ENCODE measurements at regions not wholly inside any gene's neighbourhood (a gene's known extent, or its start where the extent isn't known, plus 50 kb on each side); places are given as distances from the start of the nearest gene placed in this dataset.

DNA sequence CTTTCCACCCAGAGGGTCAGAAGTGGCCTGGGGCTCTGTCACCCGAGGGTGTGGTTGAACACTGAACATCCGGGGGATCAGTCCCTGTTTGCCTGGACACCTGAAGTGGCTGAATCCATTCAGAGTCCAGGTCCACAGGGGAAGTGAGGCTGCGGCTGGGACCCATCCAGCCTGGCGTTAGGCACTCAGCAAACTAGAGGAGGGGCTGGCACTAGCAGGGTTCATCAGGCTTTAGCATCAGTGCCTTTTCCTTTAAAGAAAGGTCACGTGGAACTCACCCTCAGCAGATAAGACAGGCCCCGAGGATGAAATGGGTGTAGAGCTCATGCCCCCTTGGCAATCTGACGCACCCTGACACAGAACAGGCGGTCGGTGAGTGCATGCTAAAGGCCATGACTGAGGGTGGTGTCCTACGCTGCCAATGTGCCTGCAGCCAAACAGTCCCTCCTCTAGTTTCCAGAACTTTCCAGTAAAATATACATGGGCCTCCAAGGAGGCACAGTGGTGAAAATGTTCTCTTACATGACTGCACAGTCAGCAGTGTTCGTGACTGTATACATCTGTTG is 72.4 kb upstream of the ARHGEF7 start:
- Histone ChIP-seq H3K9me3 (replicated peaks; ENCODE audit: control insufficient read depth, insufficient read depth, low read length) (no peaks in the 10 kb centered on the region), H4K20me1 (replicated peaks; ENCODE audit: control insufficient read depth, extremely low read depth, insufficient read depth, low read length) (no peaks in the 10 kb centered on the region), H3K4me3 (replicated peaks in 1 of 3; ENCODE audit: insufficient read depth in 1 of 3, low read depth in 1 of 3, low read length in 3 of 3) (no peak overlapping the region), H2AFZ (ENCODE audit: low read depth, low read length) (no peak overlapping the region), H3K9me1 (replicated peaks; ENCODE audit: control insufficient read depth, extremely low read depth, insufficient read depth, low read length) (no peaks in the 10 kb centered on the region), H3K27me3 (ENCODE audit: control insufficient read depth in 2 of 2, insufficient read depth in 2 of 2, low read length in 2 of 2) (peaks cover 0 to 3% of the 10 kb centered on the region in 2 experiments), H3K79me2 (ENCODE audit: control insufficient read depth, insufficient read depth, low read length) (no peaks in the 10 kb centered on the region), H3K4me1 (ENCODE audit: control insufficient read depth, extremely low read depth, insufficient read depth, low read length) (no peaks in the 10 kb centered on the region), H3K9ac (replicated peaks; ENCODE audit: extremely low read depth, insufficient read depth, low read length) (no peak overlapping the region), H3K36me3 (ENCODE audit: control insufficient read depth in 2 of 2, extremely low read depth in 1 of 2, insufficient read depth in 2 of 2, low read length in 2 of 2) (no peaks in the 10 kb centered on the region), H3K27ac (ENCODE audit: insufficient read depth, low read depth, low read length) (no peak overlapping the region), H3K4me2 (ENCODE audit: insufficient read depth, low read length) (no peak overlapping the region)
- ChIA-PET POLR2A (no interaction called here), CTCF (no interaction called here)
- no TSS peak for BruUV-seq (replicated peaks)
- FAIRE-seq (no peak), DNase-seq (ENCODE audit: low read depth, low spot score) (no peak)
- dilution Hi-C loops (cut with MboI; ENCODE audit: extremely low pct_ligation_motif_present, low sequenced_read_pairs): no loop called here
- TF ChIP-seq GATA2 (IDR thresholded peaks at IDR 0.05; ENCODE audit: insufficient read depth, insufficient read length, low read depth, low read length) (no peak), POLR2A (IDR thresholded peaks at IDR 0.05; ENCODE audit: low read depth, low read length) (no peak)
- intact Hi-C loops (cut with micrococcal nuclease): no loop called here

DNA sequence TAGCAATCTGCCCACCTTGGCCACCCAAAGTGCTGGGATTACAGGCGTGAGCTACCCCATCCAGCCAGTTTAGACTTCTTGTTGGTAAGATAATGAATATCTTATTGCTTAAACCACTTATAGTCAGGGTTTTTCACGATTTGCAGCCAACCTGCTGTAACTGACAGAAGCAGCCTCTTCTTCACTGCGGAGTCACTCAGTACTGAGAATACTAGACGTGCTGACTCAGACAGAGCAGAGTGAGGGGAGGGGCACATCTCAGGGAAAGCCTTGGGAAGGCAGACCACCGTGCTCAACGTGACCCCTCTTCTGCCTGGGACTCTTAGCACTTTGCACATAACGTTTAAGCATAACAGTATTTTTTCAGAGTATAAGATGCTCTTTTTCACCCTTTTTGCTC is 74.3 kb upstream of the ARHGEF7 start:
- ChIA-PET CTCF (interaction anchor here (0.7 to 1.1 kb wide), 2 partner anchors 27 kb away, joined by 3 read pairs; no protein-coding TSS in a partner anchor), POLR2A (no interaction called here)
- no peaks in the 10 kb centered on the region for H3K9me1 ChIP-seq (replicated peaks; ENCODE audit: control insufficient read depth, extremely low read depth, insufficient read depth, low read length)
- intact Hi-C loops (cut with micrococcal nuclease): no loop called here
- no peak overlapping the region for H3K27ac ChIP-seq (ENCODE audit: insufficient read depth, low read depth, low read length)
- no peaks in the 10 kb centered on the region for H3K36me3 ChIP-seq (ENCODE audit: control insufficient read depth in 2 of 2, extremely low read depth in 1 of 2, insufficient read depth in 2 of 2, low read length in 2 of 2)
- no peak overlapping the region for H2AFZ ChIP-seq (ENCODE audit: low read depth, low read length)
- H3K27me3 ChIP-seq (ENCODE audit: control insufficient read depth in 2 of 2, insufficient read depth in 2 of 2, low read length in 2 of 2): peaks cover 0 to 3% of the 10 kb centered on the region in 2 experiments
- H3K4me2 ChIP-seq (ENCODE audit: insufficient read depth, low read length): no peak overlapping the region
- no peaks in the 10 kb centered on the region for H3K4me1 ChIP-seq (ENCODE audit: control insufficient read depth, extremely low read depth, insufficient read depth, low read length)
- no peak for TF ChIP-seq POLR2AphosphoS5 (IDR thresholded peaks at IDR 0.05; ENCODE audit: insufficient read depth, low read depth, low read length)
- TF ChIP-seq POLR2A (IDR thresholded peaks at IDR 0.05; ENCODE audit: low read depth, low read length): no peak
- no peak for TF ChIP-seq MYC (IDR thresholded peaks at IDR 0.05; ENCODE audit: low read depth, low read length)
- TF ChIP-seq GATA2 (IDR thresholded peaks at IDR 0.05; ENCODE audit: insufficient read depth, insufficient read length, low read depth, low read length): no peak
- TF ChIP-seq, protein P1, sequence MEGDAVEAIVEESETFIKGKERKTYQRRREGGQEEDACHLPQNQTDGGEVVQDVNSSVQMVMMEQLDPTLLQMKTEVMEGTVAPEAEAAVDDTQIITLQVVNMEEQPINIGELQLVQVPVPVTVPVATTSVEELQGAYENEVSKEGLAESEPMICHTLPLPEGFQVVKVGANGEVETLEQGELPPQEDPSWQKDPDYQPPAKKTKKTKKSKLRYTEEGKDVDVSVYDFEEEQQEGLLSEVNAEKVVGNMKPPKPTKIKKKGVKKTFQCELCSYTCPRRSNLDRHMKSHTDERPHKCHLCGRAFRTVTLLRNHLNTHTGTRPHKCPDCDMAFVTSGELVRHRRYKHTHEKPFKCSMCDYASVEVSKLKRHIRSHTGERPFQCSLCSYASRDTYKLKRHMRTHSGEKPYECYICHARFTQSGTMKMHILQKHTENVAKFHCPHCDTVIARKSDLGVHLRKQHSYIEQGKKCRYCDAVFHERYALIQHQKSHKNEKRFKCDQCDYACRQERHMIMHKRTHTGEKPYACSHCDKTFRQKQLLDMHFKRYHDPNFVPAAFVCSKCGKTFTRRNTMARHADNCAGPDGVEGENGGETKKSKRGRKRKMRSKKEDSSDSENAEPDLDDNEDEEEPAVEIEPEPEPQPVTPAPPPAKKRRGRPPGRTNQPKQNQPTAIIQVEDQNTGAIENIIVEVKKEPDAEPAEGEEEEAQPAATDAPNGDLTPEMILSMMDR (IDR thresholded peaks at IDR 0.05; ENCODE audit: extremely low read depth in 1 of 2, insufficient read depth in 1 of 2, low read depth in 1 of 2, low read length in 2 of 2): no peak
- no peak for TF ChIP-seq EZH2 (IDR thresholded peaks at IDR 0.05; ENCODE audit: borderline replicate concordance, low read depth, low read length, severe bottlenecking)
- no peak for TF ChIP-seq FOS (IDR thresholded peaks at IDR 0.05; ENCODE audit: borderline replicate concordance, insufficient read depth, low read length)
- TF ChIP-seq, protein P2, sequence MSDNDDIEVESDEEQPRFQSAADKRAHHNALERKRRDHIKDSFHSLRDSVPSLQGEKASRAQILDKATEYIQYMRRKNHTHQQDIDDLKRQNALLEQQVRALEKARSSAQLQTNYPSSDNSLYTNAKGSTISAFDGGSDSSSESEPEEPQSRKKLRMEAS (IDR thresholded peaks at IDR 0.05; ENCODE audit: insufficient read depth, insufficient read length): no peak
- TF ChIP-seq JUN (IDR thresholded peaks at IDR 0.05; ENCODE audit: borderline replicate concordance, insufficient read depth, insufficient read length, low read depth): no peak
- no peaks in the 10 kb centered on the region for H3K79me2 ChIP-seq (ENCODE audit: control insufficient read depth, insufficient read depth, low read length)
- no peaks in the 10 kb centered on the region for H4K20me1 ChIP-seq (replicated peaks; ENCODE audit: control insufficient read depth, extremely low read depth, insufficient read depth, low read length)
- no peaks in the 10 kb centered on the region for H3K9me3 ChIP-seq (replicated peaks; ENCODE audit: control insufficient read depth, insufficient read depth, low read length)
- dilution Hi-C loops (cut with MboI; ENCODE audit: extremely low pct_ligation_motif_present, low sequenced_read_pairs): no loop called here
- no peak for FAIRE-seq
- H3K9ac ChIP-seq (replicated peaks; ENCODE audit: extremely low read depth, insufficient read depth, low read length): no peak overlapping the region
- no peak overlapping the region for H3K4me3 ChIP-seq (replicated peaks in 1 of 3; ENCODE audit: insufficient read depth in 1 of 3, low read depth in 1 of 3, low read length in 3 of 3)
- no TSS peak for BruUV-seq (replicated peaks)
- DNase-seq (ENCODE audit: low read depth, low spot score): no peak

All from endothelial cell of umbilical vein (primary cell).